Stomach (tissue), 4 donors: ENCODE measurements at regions not wholly inside any gene's neighbourhood (a gene's known extent, or its start where the extent isn't known, plus 50 kb on each side); places are given as distances from the start of the nearest gene placed in this dataset.

Experiments
- EP300 ChIP-seq: sonication (generic); formaldehyde crosslinking; IDR thresholded peaks from one replicate; pipeline ENCODE4 v1.6.1; 2017; ENCODE audit warnings: antibody characterized with exemption
- POLR2A ChIP-seq, 4 donors: fragments of 450-650 bp; IDR thresholded peaks; one replicate each; pipeline ENCODE4 v1.6.1; 2016; ENCODE audit warnings: antibody characterized with exemption in 4 of 4, control low read depth in 2 of 4, mild to moderate bottlenecking in 1 of 4, moderate library complexity in 1 of 4
- TF ChIP-seq, protein P1 (sequence below), 7 experiments: fragments of 450-650 bp in 4 of 7; fragments of 200-600 bp in 3 of 7; sonication (generic) in 3 of 7; IDR thresholded peaks; one replicate each; pipeline ENCODE4 v1.5.1; 2016 to 2019; ENCODE audit warnings: antibody characterized with exemption in 7 of 7, control low read depth in 2 of 7, mild to moderate bottlenecking in 1 of 7

DNA sequence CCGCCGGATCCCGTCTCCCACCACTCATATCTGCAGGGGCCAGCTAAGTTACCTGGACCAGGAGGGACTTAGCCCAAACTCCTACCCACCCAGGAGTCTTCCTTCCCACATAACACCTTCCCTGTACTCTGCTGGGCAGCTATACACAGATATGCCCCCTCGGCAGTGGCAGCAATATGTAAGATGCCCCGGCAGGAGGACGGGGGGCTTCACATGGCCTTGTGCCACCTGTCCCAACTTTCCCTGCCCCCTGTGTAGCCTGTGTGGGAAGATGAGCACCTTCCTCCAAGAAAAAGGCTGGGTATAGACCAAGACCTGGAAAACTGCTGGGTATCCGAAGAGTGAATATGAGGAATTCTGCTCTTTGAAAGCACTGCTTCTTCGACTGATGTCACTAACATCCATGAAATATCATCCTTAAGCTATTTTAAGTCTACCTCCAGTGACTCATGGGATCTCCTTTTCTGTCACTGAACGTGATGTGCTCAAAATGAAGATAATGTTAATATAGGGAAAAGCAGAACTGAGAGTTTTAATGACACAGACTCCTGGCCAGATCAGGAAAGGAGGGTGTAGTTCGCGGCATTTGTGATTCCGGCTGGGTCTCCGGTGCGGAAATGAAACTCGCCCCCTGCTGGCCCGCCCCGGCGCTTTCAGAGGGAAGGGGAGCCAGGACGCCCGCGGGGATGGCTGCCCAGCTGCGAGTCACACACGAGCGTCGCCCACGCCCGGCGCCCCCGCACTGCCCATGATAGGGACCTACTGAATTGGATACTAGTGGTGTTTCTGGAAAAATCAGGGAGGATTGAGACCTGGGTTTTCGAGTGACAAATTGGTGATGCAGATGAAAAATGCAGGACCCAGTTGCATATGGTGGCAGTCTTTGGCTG is 256.9 kb upstream of the NFE2L3 start:
- TF ChIP-seq, protein P1, sequence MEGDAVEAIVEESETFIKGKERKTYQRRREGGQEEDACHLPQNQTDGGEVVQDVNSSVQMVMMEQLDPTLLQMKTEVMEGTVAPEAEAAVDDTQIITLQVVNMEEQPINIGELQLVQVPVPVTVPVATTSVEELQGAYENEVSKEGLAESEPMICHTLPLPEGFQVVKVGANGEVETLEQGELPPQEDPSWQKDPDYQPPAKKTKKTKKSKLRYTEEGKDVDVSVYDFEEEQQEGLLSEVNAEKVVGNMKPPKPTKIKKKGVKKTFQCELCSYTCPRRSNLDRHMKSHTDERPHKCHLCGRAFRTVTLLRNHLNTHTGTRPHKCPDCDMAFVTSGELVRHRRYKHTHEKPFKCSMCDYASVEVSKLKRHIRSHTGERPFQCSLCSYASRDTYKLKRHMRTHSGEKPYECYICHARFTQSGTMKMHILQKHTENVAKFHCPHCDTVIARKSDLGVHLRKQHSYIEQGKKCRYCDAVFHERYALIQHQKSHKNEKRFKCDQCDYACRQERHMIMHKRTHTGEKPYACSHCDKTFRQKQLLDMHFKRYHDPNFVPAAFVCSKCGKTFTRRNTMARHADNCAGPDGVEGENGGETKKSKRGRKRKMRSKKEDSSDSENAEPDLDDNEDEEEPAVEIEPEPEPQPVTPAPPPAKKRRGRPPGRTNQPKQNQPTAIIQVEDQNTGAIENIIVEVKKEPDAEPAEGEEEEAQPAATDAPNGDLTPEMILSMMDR (IDR thresholded peaks at IDR 0.05), result peak in 4 of 7 experiments; percentile 68 to 84 (median 76)
- TF ChIP-seq POLR2A (IDR thresholded peaks at IDR 0.05) (no peak), EP300 (no peak)
